Natural killer cell (primary cell): ENCODE measurements at regions not wholly inside any gene's neighbourhood (a gene's known extent, or its start where the extent isn't known, plus 50 kb on each side); places are given as distances from the start of the nearest gene placed in this dataset.

Experiments
- ATAC-seq, 3 donors: fragments of 150-1000 bp in 2 of 3; fragments of 200-7000 bp in 1 of 3; cut with Tn5 transposase; 1 replicate in 1 of 3; 2 replicates in 2 of 3; pipeline ENCODE4 v1.10.0; 2021; ENCODE audit warnings: mild to moderate bottlenecking in 2 of 3, moderate library complexity in 2 of 3
- DNase-seq, 2 donors: peaks; one replicate each; pipeline versions ENCODE4 v3.0.0 to v3.0.0-alpha.2; 2013 to 2021; ENCODE audit warnings: mixed read lengths in 1 of 2
- H3K27ac ChIP-seq: one replicate; pipeline ENCODE4 v1.5.1; 2013; ENCODE audit warnings: mild to moderate bottlenecking, low read length
- H3K27me3 ChIP-seq: one replicate; pipeline ENCODE4 v1.6.1; 2013; ENCODE audit warnings: low read length; ENCODE audit not compliant: control insufficient read depth, insufficient read depth
- H3K36me3 ChIP-seq: one replicate; pipeline ENCODE4 v1.6.1; 2013; ENCODE audit warnings: low read length; ENCODE audit not compliant: control insufficient read depth, insufficient read depth
- H3K4me1 ChIP-seq: one replicate; pipeline ENCODE4 v1.6.1; 2013; ENCODE audit warnings: low read length; ENCODE audit not compliant: control insufficient read depth, insufficient read depth
- H3K4me3 ChIP-seq: one replicate; pipeline ENCODE4 v1.5.1; 2013; ENCODE audit warnings: low read length
- H3K9me3 ChIP-seq: one replicate; pipeline ENCODE4 v1.6.1; 2013; ENCODE audit warnings: low read length; ENCODE audit not compliant: control insufficient read depth, insufficient read depth
- H3K27ac Mint-ChIP-seq, 2 donors: one replicate each; pipeline ENCODE4 v1.8.0; 2022; ENCODE audit warnings: mild to moderate bottlenecking in 2 of 2, mixed read lengths in 2 of 2, moderate library complexity in 1 of 2
- H3K27me3 Mint-ChIP-seq, 2 donors: one replicate each; pipeline ENCODE4 v1.8.0; 2022; ENCODE audit warnings: low read depth in 2 of 2, mixed read lengths in 2 of 2
- H3K36me3 Mint-ChIP-seq: one replicate; pipeline ENCODE4 v1.8.0; 2022; ENCODE audit warnings: mixed read lengths
- H3K4me1 Mint-ChIP-seq, 2 donors: one replicate each; pipeline ENCODE4 v1.8.0; 2022; ENCODE audit warnings: mixed read lengths in 2 of 2
- H3K4me3 Mint-ChIP-seq: one replicate; pipeline ENCODE4 v1.8.0; 2022; ENCODE audit warnings: mild to moderate bottlenecking, moderate library complexity, mixed read lengths
- H3K9me3 Mint-ChIP-seq, 2 donors: one replicate each; pipeline ENCODE4 v1.8.0; 2022; ENCODE audit warnings: mixed read lengths in 2 of 2
- CTCF ChIP-seq: fragments of 200-600 bp; IDR thresholded peaks from one replicate; pipeline ENCODE4 v1.8.0; 2022; ENCODE audit warnings: antibody characterized with exemption
- WGBS: methylation state at CpG from one replicate; pipeline ENCODE4 v1.1.7; 2013; ENCODE audit warnings: missing lambda C conversion rate; ENCODE audit not compliant: insufficient coverage; 5-methylcytosine and 5-hydroxymethylcytosine counted together
- intact Hi-C: fragments of 100-400 bp; cut with micrococcal nuclease; formaldehyde crosslinking; loops from one replicate; pipeline ENCODE4 v1.14.2; 2022

GRCh38 chr6:22621701-22622100 lies 52.3 kb downstream of the HDGFL1 start:
- H3K27ac ChIP-seq: no peak overlapping the region
- no peaks in the 10 kb centered on the region for H3K4me1 Mint-ChIP-seq

GRCh38 chr6:22622351-22622750 lies 53.0 kb downstream of the HDGFL1 start:
- Mint-ChIP-seq H3K27me3 (no peaks in the 10 kb centered on the region), H3K36me3 (no peaks in the 10 kb centered on the region), H3K4me1 (no peaks in the 10 kb centered on the region), H3K4me3 (no peak overlapping the region), H3K27ac (no peak overlapping the region), H3K9me3 (peaks cover 10 to 16% of the 10 kb centered on the region in 2 donors)
- no peaks in the 10 kb centered on the region for H3K9me3 ChIP-seq
- no peaks in the 10 kb centered on the region for H3K4me1 ChIP-seq
- ATAC-seq (no peak), DNase-seq (no peak)
- intact Hi-C loops: no loop called here
- H3K36me3 ChIP-seq: no peaks in the 10 kb centered on the region
- no peaks in the 10 kb centered on the region for H3K27me3 ChIP-seq
- H3K27ac ChIP-seq: no peak overlapping the region
- H3K4me3 ChIP-seq: no peak overlapping the region
- no peak for TF ChIP-seq CTCF

More at GRCh38 chr6:22621701-22622100, 52.3 kb downstream of the HDGFL1 start:
- no peaks in the 10 kb centered on the region for H3K9me3 ChIP-seq
- no peaks in the 10 kb centered on the region for H3K36me3 Mint-ChIP-seq
- no peak overlapping the region for H3K4me3 Mint-ChIP-seq
- no peak overlapping the region for H3K4me3 ChIP-seq
- no peaks in the 10 kb centered on the region for H3K36me3 ChIP-seq
- no peaks in the 10 kb centered on the region for H3K27me3 Mint-ChIP-seq
- no peaks in the 10 kb centered on the region for H3K4me1 ChIP-seq
- no peak for ATAC-seq
- H3K27ac Mint-ChIP-seq: no peak overlapping the region
- no peak for DNase-seq
- TF ChIP-seq CTCF: no peak
- H3K9me3 Mint-ChIP-seq: peaks cover 8 to 14% of the 10 kb centered on the region in 2 donors
- intact Hi-C loops: no loop called here
- H3K27me3 ChIP-seq: no peaks in the 10 kb centered on the region

- no peaks in the 10 kb centered on the region for H3K27me3 Mint-ChIP-seq
- H3K4me3 Mint-ChIP-seq: no peak overlapping the region
- no peak overlapping the region for H3K27ac ChIP-seq
- H3K9me3 ChIP-seq: no peaks in the 10 kb centered on the region
- no peaks in the 10 kb centered on the region for H3K4me1 Mint-ChIP-seq
- H3K36me3 ChIP-seq: no peaks in the 10 kb centered on the region
- 81% methylated on average over 3 of the region's 3 CpGs for WGBS
- no peak overlapping the region for H3K4me3 ChIP-seq
- H3K27me3 ChIP-seq: no peaks in the 10 kb centered on the region
- H3K36me3 Mint-ChIP-seq: no peaks in the 10 kb centered on the region
- H3K27ac Mint-ChIP-seq: no peak overlapping the region
- intact Hi-C loops: no loop called here
- ATAC-seq (no peak), DNase-seq (no peak)
- no peak for TF ChIP-seq CTCF
- H3K9me3 Mint-ChIP-seq: peaks cover 10 to 16% of the 10 kb centered on the region in 2 donors
- no peaks in the 10 kb centered on the region for H3K4me1 ChIP-seq
Observed at GRCh38 chr6:22622813-22623212, 53.4 kb downstream of the HDGFL1 start.

- no peak for TF ChIP-seq CTCF
- Histone ChIP-seq H3K27ac (no peak overlapping the region), H3K9me3 (no peaks in the 10 kb centered on the region), H3K36me3 (no peaks in the 10 kb centered on the region), H3K4me3 (no peak overlapping the region), H3K4me1 (no peaks in the 10 kb centered on the region), H3K27me3 (no peaks in the 10 kb centered on the region)
- Mint-ChIP-seq H3K4me1 (no peaks in the 10 kb centered on the region), H3K36me3 (peaks cover 7% of the 10 kb centered on the region), H3K9me3 (peaks cover 9 to 10% of the 10 kb centered on the region in 2 donors), H3K4me3 (no peak overlapping the region), H3K27me3 (no peaks in the 10 kb centered on the region), H3K27ac (no peak overlapping the region)
- ATAC-seq (no peak), DNase-seq (no peak)
- intact Hi-C loops: no loop called here
- WGBS: 86% methylated on average over 1 of the region's 2 CpGs
Observed at GRCh38 chr6:22627644-22628043, 58.3 kb downstream of the HDGFL1 start.
